Tibial artery (tissue), 4 donors: ENCODE measurements at regions not wholly inside any gene's neighbourhood (a gene's known extent, or its start where the extent isn't known, plus 50 kb on each side); places are given as distances from the start of the nearest gene placed in this dataset.

Experiments
- DNase-seq, 2 donors: peaks; one replicate each; pipeline ENCODE4 v3.0.0-alpha.2; 2019
- H3K27ac ChIP-seq, 2 donors: fragments of 200-600 bp; sonication (generic) in 1 of 2; 1 replicate in 1 of 2; 2 replicates in 1 of 2; pipeline ENCODE4 v1.5.1; 2018 to 2019; ENCODE audit warnings: mild to moderate bottlenecking in 1 of 2
- H3K27me3 ChIP-seq, 2 donors: fragments of 200-600 bp; sonication (generic) in 1 of 2; one replicate each; pipeline versions ENCODE4 v1.5.1 to v1.6.0; 2016 to 2019
- H3K36me3 ChIP-seq, 3 donors: fragments of 200-600 bp; sonication (generic) in 2 of 3; one replicate each; pipeline ENCODE4 v1.5.1; 2016 to 2019; ENCODE audit warnings: mild to moderate bottlenecking in 2 of 3
- H3K4me1 ChIP-seq, 4 donors: fragments of 200-600 bp; sonication (generic) in 2 of 4; 1 replicate in 3 of 4; 2 replicates in 1 of 4; pipeline ENCODE4 v1.5.1; 2016 to 2019
- H3K4me3 ChIP-seq, 2 donors: fragments of 200-600 bp; sonication (generic) in 1 of 2; 1 replicate in 1 of 2; 2 replicates in 1 of 2; pipeline ENCODE4 v1.5.1; 2018 to 2019; ENCODE audit warnings: mild to moderate bottlenecking in 2 of 2
- H3K9me3 ChIP-seq, 3 donors: fragments of 200-600 bp; sonication (generic) in 1 of 3; one replicate each; pipeline ENCODE4 v1.5.1; 2016 to 2019
- CTCF ChIP-seq, 2 experiments: fragments of 200-600 bp in 1 of 2; fragments of 450-650 bp in 1 of 2; IDR thresholded peaks; one replicate each; pipeline ENCODE4 v1.5.1; 2017 to 2019; ENCODE audit warnings: antibody characterized with exemption in 2 of 2, mild to moderate bottlenecking in 1 of 2, moderate library complexity in 1 of 2
- intact Hi-C: fragments of 100-400 bp; cut with DNase I; formaldehyde crosslinking; loops from one replicate; pipeline ENCODE4 v1.15.0; 2023; ENCODE audit warnings: low total_unique reads

- no peaks in the 10 kb centered on the region for H3K36me3 ChIP-seq
- no peaks in the 10 kb centered on the region for H3K9me3 ChIP-seq
- H3K4me3 ChIP-seq, result no peak overlapping the region
- no peaks in the 10 kb centered on the region for H3K27me3 ChIP-seq
- intact Hi-C loops, result no loop called here
- H3K4me1 ChIP-seq, result peaks cover 0 to 3% (median 0%) of the 10 kb centered on the region in 4 donors
- no peak overlapping the region for H3K27ac ChIP-seq
- no peak for TF ChIP-seq CTCF (IDR thresholded peaks at IDR 0.05)
- no peak for DNase-seq
Observed at GRCh38 chr10:3342771-3343170, 170.2 kb upstream of the PITRM1 start.

- H3K27me3 ChIP-seq, result no peaks in the 10 kb centered on the region
- H3K4me3 ChIP-seq, result no peak overlapping the region
- intact Hi-C loops, result no loop called here
- no peak for TF ChIP-seq CTCF (IDR thresholded peaks at IDR 0.05)
- no peaks in the 10 kb centered on the region for H3K4me1 ChIP-seq
- DNase-seq, result no peak
- no peaks in the 10 kb centered on the region for H3K9me3 ChIP-seq
- no peaks in the 10 kb centered on the region for H3K36me3 ChIP-seq
- H3K27ac ChIP-seq, result no peak overlapping the region
Observed at GRCh38 chr10:3340127-3340730, 167.6 kb upstream of the PITRM1 start.

- intact Hi-C loops, result no loop called here
- no peak for DNase-seq
- Histone ChIP-seq H3K36me3 (no peaks in the 10 kb centered on the region), H3K27ac (no peak overlapping the region), H3K27me3 (no peaks in the 10 kb centered on the region), H3K4me1 (no peaks in the 10 kb centered on the region), H3K9me3 (no peaks in the 10 kb centered on the region), H3K4me3 (no peak overlapping the region)
- TF ChIP-seq CTCF (IDR thresholded peaks at IDR 0.05), result no peak
Observed at GRCh38 chr10:3339531-3339950, 167.0 kb upstream of the PITRM1 start.

GRCh38 chr10:3339121-3339520, 166.5 kb upstream of the PITRM1 start:
- no peak overlapping the region for H3K27ac ChIP-seq
- no peaks in the 10 kb centered on the region for H3K4me1 ChIP-seq
- H3K4me3 ChIP-seq, result no peak overlapping the region
- no peak for DNase-seq
- H3K9me3 ChIP-seq, result no peaks in the 10 kb centered on the region
- intact Hi-C loops, result no loop called here
- no peak for TF ChIP-seq CTCF (IDR thresholded peaks at IDR 0.05)
- H3K27me3 ChIP-seq, result no peaks in the 10 kb centered on the region
- no peaks in the 10 kb centered on the region for H3K36me3 ChIP-seq

- no peaks in the 10 kb centered on the region for H3K9me3 ChIP-seq
- H3K27me3 ChIP-seq, result no peaks in the 10 kb centered on the region
- TF ChIP-seq CTCF (IDR thresholded peaks at IDR 0.05), result no peak
- H3K4me3 ChIP-seq, result no peak overlapping the region
- intact Hi-C loops, result no loop called here
- no peaks in the 10 kb centered on the region for H3K4me1 ChIP-seq
- H3K27ac ChIP-seq, result no peak overlapping the region
- DNase-seq, result no peak
- H3K36me3 ChIP-seq, result no peaks in the 10 kb centered on the region
Observed at GRCh38 chr10:3337741-3338140, 165.2 kb upstream of the PITRM1 start.
